Neuronal stem cell (in vitro differentiated cells): ENCODE measurements at regions not wholly inside any gene's neighbourhood (a gene's known extent, or its start where the extent isn't known, plus 50 kb on each side); places are given as distances from the start of the nearest gene placed in this dataset.

ENCODE experiments used
- DNase-seq: peaks from one replicate; pipeline ENCODE4 v3.0.0-alpha.2; 2013; ENCODE audit warnings: low spot score
- H2AFZ ChIP-seq: one replicate; pipeline ENCODE4 v1.6.1; 2013; ENCODE audit warnings: mild to moderate bottlenecking, low read length, inconsistent platforms
- H2AK5ac ChIP-seq: 2 replicates; pipeline ENCODE4 v1.6.1; 2013; ENCODE audit warnings: low read depth, mild to moderate bottlenecking, inconsistent platforms, low read length, moderate library complexity, mixed read lengths
- H2BK120ac ChIP-seq: 2 replicates; pipeline ENCODE4 v1.6.1; 2013; ENCODE audit warnings: low read depth, mild to moderate bottlenecking, inconsistent platforms, low read length, moderate library complexity, mixed read lengths
- H2BK12ac ChIP-seq: one replicate; pipeline ENCODE4 v1.6.1; 2013; ENCODE audit warnings: low read length, inconsistent platforms
- H2BK15ac ChIP-seq: 2 replicates; pipeline ENCODE4 v1.6.1; 2013; ENCODE audit warnings: mild to moderate bottlenecking, low read length, inconsistent platforms, mixed read lengths
- H2BK5ac ChIP-seq: one replicate; pipeline ENCODE4 v1.6.1; 2013; ENCODE audit warnings: inconsistent platforms, mild to moderate bottlenecking, low read length, moderate library complexity
- H3K14ac ChIP-seq: one replicate; pipeline ENCODE4 v1.6.1; 2013; ENCODE audit warnings: low read length, inconsistent platforms
- H3K18ac ChIP-seq: 2 replicates; pipeline ENCODE4 v1.6.1; 2013; ENCODE audit warnings: low read length, inconsistent platforms
- H3K23ac ChIP-seq: 2 replicates; pipeline ENCODE4 v1.6.1; 2013; ENCODE audit warnings: low read depth, mild to moderate bottlenecking, mixed read lengths, low read length, inconsistent platforms; ENCODE audit not compliant: poor library complexity
- H3K27ac ChIP-seq: replicated peaks from 3 replicates; pipeline ENCODE4 v1.5.1; 2013; ENCODE audit warnings: low read length, inconsistent platforms
- H3K27me3 ChIP-seq, 3 experiments: 2 replicates each; pipeline ENCODE4 v1.6.1; 2013; ENCODE audit warnings: low read length in 3 of 3, mild to moderate bottlenecking in 2 of 3, inconsistent platforms in 1 of 3, low read depth in 1 of 3, mixed read lengths in 1 of 3, moderate library complexity in 1 of 3; ENCODE audit not compliant: control insufficient read depth in 3 of 3, insufficient read depth in 3 of 3
- H3K36me3 ChIP-seq, 2 donors: replicated peaks in 1 of 2; 2 replicates each; pipeline ENCODE4 v1.6.1; 2013; ENCODE audit warnings: low read length in 2 of 2; ENCODE audit not compliant: control insufficient read depth in 2 of 2, insufficient read depth in 2 of 2
- H3K4ac ChIP-seq: 2 replicates; pipeline ENCODE4 v1.6.1; 2013; ENCODE audit warnings: inconsistent platforms, mild to moderate bottlenecking, low read length, moderate library complexity
- H3K4me1 ChIP-seq, 2 donors: 1 replicate in 1 of 2; 2 replicates in 1 of 2; pipeline ENCODE4 v1.6.1; 2013; ENCODE audit warnings: low read length in 2 of 2, low read depth in 1 of 2; ENCODE audit not compliant: control insufficient read depth in 2 of 2, insufficient read depth in 1 of 2
- H3K4me2 ChIP-seq: one replicate; pipeline ENCODE4 v1.6.1; 2013; ENCODE audit warnings: mild to moderate bottlenecking, low read length, inconsistent platforms; ENCODE audit not compliant: insufficient read depth, poor library complexity, severe bottlenecking
- H3K4me3 ChIP-seq, 2 donors: 2 replicates each; pipeline ENCODE4 v1.5.1; 2013; ENCODE audit warnings: low read length in 2 of 2, mild to moderate bottlenecking in 2 of 2, inconsistent platforms in 1 of 2, moderate library complexity in 1 of 2
- H3K79me1 ChIP-seq: one replicate; pipeline ENCODE4 v1.6.1; 2013; ENCODE audit warnings: low read depth, mild to moderate bottlenecking, inconsistent platforms, low read length, moderate library complexity
- H3K9ac ChIP-seq: one replicate; pipeline ENCODE4 v1.6.1; 2013; ENCODE audit warnings: mild to moderate bottlenecking, low read depth, low read length, inconsistent platforms; ENCODE audit not compliant: poor library complexity
- H3K9me3 ChIP-seq, 2 donors: replicated peaks in 1 of 2; 2 replicates each; pipeline versions ENCODE3 to v1.6.1; 2013; ENCODE audit warnings: low read length in 2 of 2, mild to moderate bottlenecking in 2 of 2, inconsistent platforms in 1 of 2, low read depth in 1 of 2, mixed read lengths in 1 of 2, moderate library complexity in 1 of 2; ENCODE audit not compliant: control insufficient read depth in 2 of 2, insufficient read depth in 1 of 2
- H4K8ac ChIP-seq: one replicate; pipeline ENCODE4 v1.6.1; 2013; ENCODE audit warnings: low read depth, mild to moderate bottlenecking, inconsistent platforms, low read length, moderate library complexity
- H4K91ac ChIP-seq: one replicate; pipeline ENCODE4 v1.6.1; 2013; ENCODE audit warnings: low read length, low read depth, mild to moderate bottlenecking, inconsistent platforms; ENCODE audit not compliant: poor library complexity
- WGBS, 2 donors: extraction: QIAGEN DNeasy Blood & Tissue Kit; methylation state at CpG; one replicate each; pipeline ENCODE4 v1.1.7; 2013; ENCODE audit warnings: missing lambda C conversion rate in 2 of 2, mixed read lengths in 1 of 2; ENCODE audit not compliant: insufficient read length in 2 of 2, insufficient replicate concordance in 1 of 2; ENCODE audit errors: extremely low coverage in 2 of 2; 5-methylcytosine and 5-hydroxymethylcytosine counted together

DNA sequence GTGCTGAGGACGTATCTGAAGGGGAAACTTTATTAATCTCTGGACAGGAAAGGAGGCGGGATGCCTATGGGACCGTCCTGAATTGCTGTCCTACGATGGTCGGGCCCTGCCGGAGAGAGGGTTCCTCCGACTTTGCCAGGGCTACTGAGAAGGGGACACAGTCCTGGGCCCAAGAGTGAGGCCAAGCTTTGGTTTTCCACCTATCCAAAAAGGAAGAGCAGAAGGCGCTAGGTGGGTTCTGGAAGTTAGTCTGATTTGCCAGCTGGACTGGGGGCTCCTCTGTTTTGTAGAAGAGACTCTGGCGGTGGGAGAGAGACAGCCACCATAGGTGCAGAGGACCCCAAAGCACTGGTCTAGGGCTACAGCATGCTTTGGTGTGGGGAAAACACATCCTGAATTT, 243.8 kb upstream of the IRX4 start:
- DNase-seq, result no peak
- peaks cover 1 to 12% of the 10 kb centered on the region in 2 donors for H3K4me1 ChIP-seq
- no peak overlapping the region for H3K23ac ChIP-seq
- no peak overlapping the region for H3K14ac ChIP-seq
- H2BK120ac ChIP-seq, result no peak overlapping the region
- no peak overlapping the region for H3K4ac ChIP-seq
- no peak overlapping the region for H2BK5ac ChIP-seq
- H3K9ac ChIP-seq, result no peak overlapping the region
- H3K9me3 ChIP-seq, result peaks cover 0 to 9% of the 10 kb centered on the region in 2 donors
- H3K79me1 ChIP-seq, result no peaks in the 10 kb centered on the region
- no peak overlapping the region for H4K91ac ChIP-seq
- no peak overlapping the region for H3K18ac ChIP-seq
- no peak overlapping the region for H4K8ac ChIP-seq
- H3K4me3 ChIP-seq, result no peak overlapping the region
- no peak overlapping the region for H3K27ac ChIP-seq
- H2AK5ac ChIP-seq, result no peak overlapping the region
- WGBS, 2 donors, result no CpG with 5 or more reads among the region's 9 CpGs
- H2BK12ac ChIP-seq, result no peak overlapping the region
- no peak overlapping the region for H2AFZ ChIP-seq
- no peak overlapping the region for H2BK15ac ChIP-seq
- H3K4me2 ChIP-seq, result no peak overlapping the region
- no peaks in the 10 kb centered on the region for H3K27me3 ChIP-seq
- H3K36me3 ChIP-seq, result no peaks in the 10 kb centered on the region

DNA sequence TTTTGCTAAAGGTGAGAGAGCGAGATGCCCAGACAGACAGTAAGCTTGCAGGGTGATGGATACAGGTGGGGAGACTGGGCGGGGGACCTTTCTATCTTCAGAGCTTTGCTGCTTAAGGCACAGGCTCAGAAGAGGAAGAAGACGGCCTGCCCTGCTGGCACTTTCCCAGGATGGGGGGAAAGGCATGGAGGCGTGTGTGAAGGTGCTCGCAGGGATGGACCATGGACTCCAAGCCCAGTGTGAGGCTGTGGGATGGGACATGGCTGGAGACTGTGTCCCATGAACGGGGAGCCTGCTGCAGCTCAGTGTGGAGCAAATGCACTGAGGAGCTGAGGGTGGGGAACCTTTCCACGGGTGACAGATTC, 243.2 kb upstream of the IRX4 start:
- H3K27me3 ChIP-seq, result no peaks in the 10 kb centered on the region
- no peak overlapping the region for H2BK15ac ChIP-seq
- H2BK12ac ChIP-seq, result no peak overlapping the region
- H3K9me3 ChIP-seq, result peaks cover 0 to 13% of the 10 kb centered on the region in 2 donors
- peak overlapping the region; percentile 62 for H3K18ac ChIP-seq
- no peak overlapping the region for H4K8ac ChIP-seq
- H3K4ac ChIP-seq, result no peak overlapping the region
- no peak for DNase-seq
- H3K14ac ChIP-seq, result no peak overlapping the region
- no peak overlapping the region for H3K23ac ChIP-seq
- no CpG with 5 or more reads among the region's 7 CpGs for WGBS, 2 donors
- H3K4me3 ChIP-seq, result no peak overlapping the region
- H3K4me2 ChIP-seq, result no peak overlapping the region
- H2BK120ac ChIP-seq, result no peak overlapping the region
- H2BK5ac ChIP-seq, result no peak overlapping the region
- no peak overlapping the region for H3K9ac ChIP-seq
- H2AK5ac ChIP-seq, result peak overlapping the region; percentile 27
- peak overlapping the region; percentile 15 for H2AFZ ChIP-seq
- H4K91ac ChIP-seq, result no peak overlapping the region
- H3K4me1 ChIP-seq, result peaks cover 1 to 12% of the 10 kb centered on the region in 2 donors
- no peaks in the 10 kb centered on the region for H3K79me1 ChIP-seq
- no peak overlapping the region for H3K27ac ChIP-seq
- no peaks in the 10 kb centered on the region for H3K36me3 ChIP-seq

DNA sequence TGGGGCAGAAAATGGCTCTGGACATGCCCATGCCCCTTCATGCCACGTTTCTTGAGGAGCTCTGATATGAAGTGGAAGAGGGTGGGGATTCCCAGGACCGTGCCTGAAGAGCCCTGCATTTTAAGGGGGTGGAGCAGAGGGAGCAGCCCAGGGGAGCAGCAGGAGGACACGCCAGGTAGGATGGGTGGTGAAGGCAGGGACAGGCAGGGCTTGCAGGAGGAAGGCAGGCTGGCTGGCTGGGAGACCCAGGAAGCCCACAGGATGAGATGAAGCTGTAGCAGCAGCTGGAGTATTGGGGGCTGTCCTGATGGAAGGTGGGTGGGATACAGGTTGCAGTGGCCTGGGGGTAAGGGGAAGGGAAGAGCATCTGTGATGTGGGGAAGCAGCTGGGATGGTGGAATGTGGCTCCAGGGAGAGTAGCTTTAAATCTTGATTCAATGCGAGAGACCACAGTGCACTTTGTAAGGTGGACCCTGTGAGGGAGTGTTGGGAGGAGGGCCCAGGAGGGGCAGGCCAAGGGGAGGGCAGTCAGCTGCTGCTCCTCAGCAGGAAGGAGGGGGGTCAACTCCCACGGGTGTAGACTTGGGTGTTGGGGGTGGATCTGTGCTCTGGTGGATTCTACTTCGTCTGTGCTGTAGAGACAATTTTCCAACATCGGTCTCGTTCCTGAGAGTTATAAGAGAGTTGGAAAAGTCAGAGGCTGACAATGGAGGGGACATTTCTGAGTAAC, 242.6 kb upstream of the IRX4 start:
- Histone ChIP-seq H3K36me3 (no peaks in the 10 kb centered on the region), H3K18ac (no peak overlapping the region), H4K91ac (no peak overlapping the region), H2BK5ac (no peak overlapping the region), H4K8ac (no peak overlapping the region), H3K4ac (no peak overlapping the region), H3K9ac (no peak overlapping the region), H3K23ac (no peak overlapping the region), H2BK120ac (no peak overlapping the region), H2BK12ac (peak overlapping the region; percentile 11), H2BK15ac (no peak overlapping the region), H3K4me3 (no peak overlapping the region), H3K4me1 (peaks cover 1 to 12% of the 10 kb centered on the region in 2 donors), H3K4me2 (no peak overlapping the region), H2AK5ac (peak overlapping the region; percentile 27), H3K9me3 (peaks cover 0 to 15% of the 10 kb centered on the region in 2 donors), H3K27me3 (no peaks in the 10 kb centered on the region), H3K27ac (no peak overlapping the region), H3K14ac (no peak overlapping the region), H3K79me1 (no peaks in the 10 kb centered on the region), H2AFZ (peak overlapping the region; percentile 15)
- WGBS, 2 donors, result no CpG with 5 or more reads among the region's 8 CpGs
- no peak for DNase-seq

DNA sequence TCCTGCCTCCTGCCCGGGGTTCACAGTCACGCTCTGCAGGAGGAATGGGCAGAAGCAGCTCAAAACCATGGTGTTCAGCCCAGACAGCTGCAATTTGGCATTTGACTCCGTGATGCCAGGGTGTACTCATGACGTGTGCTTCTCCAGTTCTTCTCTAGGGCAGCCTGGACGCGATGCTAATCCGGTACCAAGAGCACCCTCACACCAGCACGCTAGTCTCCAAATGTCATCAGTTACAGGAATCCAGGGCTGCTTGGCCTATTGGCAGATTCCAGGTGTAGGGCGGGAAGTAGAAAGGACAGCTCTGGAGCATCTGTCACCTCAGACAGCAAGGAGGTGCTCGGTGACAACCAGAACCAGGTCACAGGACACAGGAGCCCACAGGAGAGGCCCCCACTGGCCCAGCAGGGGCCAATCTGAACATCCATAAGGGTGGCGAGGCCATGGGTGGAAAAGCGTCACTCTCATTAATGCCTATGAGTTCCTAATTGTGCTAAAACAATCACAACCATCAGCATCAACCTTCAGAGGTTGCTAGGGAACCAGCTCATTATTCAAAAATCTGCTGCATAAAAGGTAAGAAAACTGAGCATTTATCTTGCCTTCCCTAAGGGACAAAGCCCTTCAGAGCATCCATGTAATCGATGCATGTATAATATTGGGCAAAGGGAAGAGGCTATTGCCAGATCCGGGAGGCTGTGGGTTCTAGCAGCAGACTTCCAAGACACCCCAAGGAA, 241.9 kb upstream of the IRX4 start:
- Histone ChIP-seq H2BK12ac (no peak overlapping the region), H3K4ac (no peak overlapping the region), H4K91ac (no peak overlapping the region), H2BK15ac (no peak overlapping the region), H3K9me3 (peaks cover 0 to 15% of the 10 kb centered on the region in 2 donors), H3K36me3 (no peaks in the 10 kb centered on the region), H3K4me3 (no peak overlapping the region), H3K27ac (no peak overlapping the region), H2BK5ac (no peak overlapping the region), H3K4me2 (no peak overlapping the region), H3K9ac (no peak overlapping the region), H3K4me1 (peaks cover 1 to 17% of the 10 kb centered on the region in 2 donors), H3K79me1 (no peaks in the 10 kb centered on the region), H3K18ac (no peak overlapping the region), H2AK5ac (no peak overlapping the region), H3K14ac (no peak overlapping the region), H4K8ac (no peak overlapping the region), H3K27me3 (no peaks in the 10 kb centered on the region), H2BK120ac (no peak overlapping the region), H3K23ac (no peak overlapping the region), H2AFZ (no peak overlapping the region)
- no peak for DNase-seq
- WGBS, 2 donors, result no CpG with 5 or more reads among the region's 14 CpGs
